HEK293T (cell line): ENCODE measurements at regions not wholly inside any gene's neighbourhood (a gene's known extent, or its start where the extent isn't known, plus 50 kb on each side); places are given as distances from the start of the nearest gene placed in this dataset.

Experiments
- FOXK2 ChIP-seq: fragments of 450-650 bp; IDR thresholded peaks from 2 replicates; pipeline ENCODE4 v1.6.1; 2016; ENCODE audit warnings: mild to moderate bottlenecking
- FOXM1 ChIP-seq: fragments of 450-650 bp; IDR thresholded peaks from 2 replicates; pipeline ENCODE4 v1.6.1; 2017; ENCODE audit warnings: mild to moderate bottlenecking, borderline replicate concordance
- L3MBTL2 ChIP-seq: fragments of 450-650 bp; conservative IDR thresholded peaks from 2 replicates; pipeline ENCODE4 v1.6.1; 2016; ENCODE audit warnings: mild to moderate bottlenecking
- NFRKB ChIP-seq: fragments of 450-650 bp; IDR thresholded peaks from 2 replicates; pipeline ENCODE4 v1.6.1; 2016; ENCODE audit warnings: mild to moderate bottlenecking, moderate library complexity
- SP1 ChIP-seq: fragments of 450-650 bp; IDR thresholded peaks from 2 replicates; pipeline ENCODE4 v1.6.1; 2017
- SUZ12 ChIP-seq: fragments of 450-650 bp; IDR thresholded peaks from 2 replicates; pipeline ENCODE4 v1.6.1; 2016; ENCODE audit warnings: mild to moderate bottlenecking

DNA sequence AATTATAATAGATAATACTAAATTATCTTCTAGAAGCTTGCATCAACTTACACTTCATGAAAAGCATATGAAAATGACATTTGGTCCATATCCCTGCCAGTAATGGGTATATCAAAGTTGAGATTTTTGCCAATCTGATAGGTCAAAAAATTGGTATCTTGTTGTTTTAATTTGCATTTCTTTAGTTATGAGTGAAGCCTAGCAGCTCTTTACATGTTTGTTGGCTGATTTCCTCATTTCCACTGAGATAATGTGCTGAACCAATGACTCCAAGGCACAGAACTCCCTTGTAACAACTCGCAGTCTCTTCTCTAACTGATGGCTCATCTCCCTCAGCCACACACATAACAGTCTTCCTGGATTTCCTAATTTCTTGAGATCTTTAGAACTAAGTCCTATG, 175.3 kb upstream of the SESN3 start:
- TF ChIP-seq SP1 (no peak), FOXM1 (no peak), SUZ12 (no peak), NFRKB (no peak), FOXK2 (no peak), L3MBTL2 (no peak)
